ENCODE measurements at regions not wholly inside any gene's neighbourhood (a gene's known extent, or its start where the extent isn't known, plus 50 kb on each side); places are given as distances from the start of the nearest gene placed in this dataset.

DNA sequence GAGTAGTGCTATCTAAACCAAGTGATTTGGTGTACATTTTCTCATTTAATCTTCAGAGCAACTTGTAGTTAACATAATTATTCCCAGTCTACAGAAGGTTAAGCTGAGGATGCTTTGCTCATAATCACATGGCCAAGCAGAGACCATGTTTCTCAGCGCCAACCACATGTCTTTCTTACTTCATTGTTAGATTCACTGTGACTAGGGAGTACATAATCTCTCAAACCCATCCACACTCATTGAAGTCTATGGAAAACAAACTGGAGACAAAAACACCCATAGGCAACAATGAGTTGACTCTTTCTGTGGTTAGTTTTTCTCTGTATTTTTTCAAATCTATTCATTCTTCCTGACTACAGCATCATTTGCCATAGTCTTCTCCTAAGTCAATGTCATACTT is 281.7 kb upstream of the PTGER4 start:
- ATAC-seq (ENCODE audit: low FRiP score) (no peak), DNase-seq (no peak)
- no peak overlapping the region for H3K27ac ChIP-seq (ENCODE audit: low read depth in 1 of 2, low read length in 2 of 2)
- H3K27me3 ChIP-seq (ENCODE audit: control insufficient read depth in 1 of 2, insufficient read depth in 2 of 2, low read length in 1 of 2): no peaks in the 10 kb centered on the region
- no peaks in the 10 kb centered on the region for H3K9me3 ChIP-seq (ENCODE audit: control insufficient read depth, low read length)
- intact Hi-C loops (cut with DNase I): no loop called here
- no peaks in the 10 kb centered on the region for H3K4me1 ChIP-seq (ENCODE audit: control insufficient read depth in 1 of 2, insufficient read depth in 2 of 2, low read length in 2 of 2)
- 91 to 96% methylated on average over 1 of the region's 1 CpG for WGBS, 2 donors
- H3K36me3 ChIP-seq (ENCODE audit: control insufficient read depth in 1 of 2, insufficient read depth in 2 of 2, low read length in 1 of 2): no peaks in the 10 kb centered on the region
- H3K4me3 ChIP-seq (ENCODE audit: low read length in 2 of 2): no peak overlapping the region

DNA sequence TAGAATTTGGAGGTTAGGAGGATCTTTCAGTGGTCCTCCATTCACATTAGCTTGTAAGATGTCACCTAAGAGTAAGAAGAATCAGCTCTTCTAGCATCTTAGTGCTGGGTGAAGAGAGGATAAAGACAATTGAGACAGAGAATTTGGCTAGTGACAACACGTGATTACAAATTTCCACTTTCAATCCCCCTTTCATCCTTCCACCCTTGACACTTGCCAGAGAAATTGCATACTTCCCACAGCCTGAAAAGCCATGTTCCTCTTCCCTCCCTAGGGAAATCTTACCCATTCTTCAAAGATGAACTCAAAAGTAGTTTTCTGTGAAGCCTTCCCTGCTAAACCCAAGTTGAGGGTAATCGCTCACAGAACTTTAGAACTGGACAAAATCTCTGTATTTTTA is 282.6 kb upstream of the PTGER4 start:
- Histone ChIP-seq H3K9me3 (ENCODE audit: control insufficient read depth, low read length) (no peaks in the 10 kb centered on the region), H3K36me3 (ENCODE audit: control insufficient read depth in 1 of 2, insufficient read depth in 2 of 2, low read length in 1 of 2) (no peaks in the 10 kb centered on the region), H3K4me3 (ENCODE audit: low read length in 2 of 2) (no peak overlapping the region), H3K27me3 (ENCODE audit: control insufficient read depth in 1 of 2, insufficient read depth in 2 of 2, low read length in 1 of 2) (no peaks in the 10 kb centered on the region), H3K27ac (ENCODE audit: low read depth in 1 of 2, low read length in 2 of 2) (no peak overlapping the region), H3K4me1 (ENCODE audit: control insufficient read depth in 1 of 2, insufficient read depth in 2 of 2, low read length in 2 of 2) (no peaks in the 10 kb centered on the region)
- no peak for DNase-seq
- ATAC-seq (ENCODE audit: low FRiP score): no peak
- intact Hi-C loops (cut with DNase I): no loop called here
- 35 to 76% methylated on average over 2 of the region's 2 CpGs for WGBS, 2 donors

- intact Hi-C loops (cut with DNase I): no loop called here
- 92% methylated on average over 1 of the region's 1 CpG for WGBS, 2 donors
- Histone ChIP-seq H3K27ac (ENCODE audit: low read depth in 1 of 2, low read length in 2 of 2) (no peak overlapping the region), H3K4me1 (ENCODE audit: control insufficient read depth in 1 of 2, insufficient read depth in 2 of 2, low read length in 2 of 2) (no peaks in the 10 kb centered on the region), H3K36me3 (ENCODE audit: control insufficient read depth in 1 of 2, insufficient read depth in 2 of 2, low read length in 1 of 2) (no peaks in the 10 kb centered on the region), H3K9me3 (ENCODE audit: control insufficient read depth, low read length) (no peaks in the 10 kb centered on the region), H3K27me3 (ENCODE audit: control insufficient read depth in 1 of 2, insufficient read depth in 2 of 2, low read length in 1 of 2) (no peaks in the 10 kb centered on the region), H3K4me3 (ENCODE audit: low read length in 2 of 2) (no peak overlapping the region)
- DNase-seq (no peak), ATAC-seq (ENCODE audit: low FRiP score) (no peak)
These were observed 283.4 kb upstream of the PTGER4 start for GRCh38 chr5:40396317-40396716.

DNA sequence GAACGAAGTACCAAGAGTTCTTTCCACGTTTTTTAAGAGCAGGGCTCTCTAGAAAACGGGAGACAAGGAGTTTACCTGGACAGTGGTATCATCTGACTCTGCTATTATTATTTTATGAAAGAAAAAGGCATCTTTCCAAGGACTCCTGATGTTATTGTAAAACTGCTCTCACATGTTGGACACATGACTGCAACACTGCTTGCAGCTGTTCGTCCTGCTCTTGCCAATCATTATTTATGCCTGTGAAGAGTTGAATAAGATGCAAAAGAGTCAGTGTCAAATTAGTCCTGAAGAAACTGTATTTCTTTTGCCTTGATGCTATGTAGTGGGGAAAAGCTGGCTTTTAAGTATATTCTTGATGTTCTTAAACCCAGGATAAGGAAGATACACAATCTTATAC is 284.5 kb upstream of the PTGER4 start:
- no peaks in the 10 kb centered on the region for H3K27me3 ChIP-seq (ENCODE audit: control insufficient read depth in 1 of 2, insufficient read depth in 2 of 2, low read length in 1 of 2)
- no peaks in the 10 kb centered on the region for H3K9me3 ChIP-seq (ENCODE audit: control insufficient read depth, low read length)
- no peak overlapping the region for H3K27ac ChIP-seq (ENCODE audit: low read depth in 1 of 2, low read length in 2 of 2)
- DNase-seq: no peak
- ATAC-seq (ENCODE audit: low FRiP score): no peak
- WGBS, 2 donors: 31 to 38% methylated on average over 4 of the region's 4 CpGs
- H3K4me1 ChIP-seq (ENCODE audit: control insufficient read depth in 1 of 2, insufficient read depth in 2 of 2, low read length in 2 of 2): no peaks in the 10 kb centered on the region
- H3K4me3 ChIP-seq (ENCODE audit: low read length in 2 of 2): no peak overlapping the region
- H3K36me3 ChIP-seq (ENCODE audit: control insufficient read depth in 1 of 2, insufficient read depth in 2 of 2, low read length in 1 of 2): no peaks in the 10 kb centered on the region
- intact Hi-C loops (cut with DNase I): no loop called here

GRCh38 chr5:40394698-40395097 is 285.0 kb upstream of the PTGER4 start:
- no peaks in the 10 kb centered on the region for H3K4me1 ChIP-seq (ENCODE audit: control insufficient read depth in 1 of 2, insufficient read depth in 2 of 2, low read length in 2 of 2)
- H3K4me3 ChIP-seq (ENCODE audit: low read length in 2 of 2): no peak overlapping the region
- H3K27me3 ChIP-seq (ENCODE audit: control insufficient read depth in 1 of 2, insufficient read depth in 2 of 2, low read length in 1 of 2): no peaks in the 10 kb centered on the region
- 9 to 26% methylated on average over 4 of the region's 4 CpGs for WGBS, 2 donors
- DNase-seq: no peak
- H3K9me3 ChIP-seq (ENCODE audit: control insufficient read depth, low read length): no peaks in the 10 kb centered on the region
- intact Hi-C loops (cut with DNase I): no loop called here
- no peaks in the 10 kb centered on the region for H3K36me3 ChIP-seq (ENCODE audit: control insufficient read depth in 1 of 2, insufficient read depth in 2 of 2, low read length in 1 of 2)
- H3K27ac ChIP-seq (ENCODE audit: low read depth in 1 of 2, low read length in 2 of 2): no peak overlapping the region
- no peak for ATAC-seq (ENCODE audit: low FRiP score)

GRCh38 chr5:40391642-40392041 is 288.1 kb upstream of the PTGER4 start:
- DNase-seq (no peak), ATAC-seq (ENCODE audit: low FRiP score) (no peak)
- Histone ChIP-seq H3K27ac (ENCODE audit: low read depth in 1 of 2, low read length in 2 of 2) (no peak overlapping the region), H3K36me3 (ENCODE audit: control insufficient read depth in 1 of 2, insufficient read depth in 2 of 2, low read length in 1 of 2) (no peaks in the 10 kb centered on the region), H3K27me3 (ENCODE audit: control insufficient read depth in 1 of 2, insufficient read depth in 2 of 2, low read length in 1 of 2) (no peaks in the 10 kb centered on the region), H3K9me3 (ENCODE audit: control insufficient read depth, low read length) (no peaks in the 10 kb centered on the region), H3K4me3 (ENCODE audit: low read length in 2 of 2) (no peak overlapping the region), H3K4me1 (ENCODE audit: control insufficient read depth in 1 of 2, insufficient read depth in 2 of 2, low read length in 2 of 2) (no peaks in the 10 kb centered on the region)
- intact Hi-C loops (cut with DNase I): no loop called here

GRCh38 chr5:40390281-40391149 is 289.2 kb upstream of the PTGER4 start:
- DNase-seq (no peak), ATAC-seq (ENCODE audit: low FRiP score) (no peak)
- 79 to 83% methylated on average over 6 of the region's 6 CpGs for WGBS, 2 donors
- Histone ChIP-seq H3K27ac (ENCODE audit: low read depth in 1 of 2, low read length in 2 of 2) (no peak overlapping the region), H3K4me3 (ENCODE audit: low read length in 2 of 2) (no peak overlapping the region), H3K27me3 (ENCODE audit: control insufficient read depth in 1 of 2, insufficient read depth in 2 of 2, low read length in 1 of 2) (no peaks in the 10 kb centered on the region), H3K9me3 (ENCODE audit: control insufficient read depth, low read length) (no peaks in the 10 kb centered on the region), H3K4me1 (ENCODE audit: control insufficient read depth in 1 of 2, insufficient read depth in 2 of 2, low read length in 2 of 2) (peaks cover 0 to 2% of the 10 kb centered on the region in 2 donors), H3K36me3 (ENCODE audit: control insufficient read depth in 1 of 2, insufficient read depth in 2 of 2, low read length in 1 of 2) (no peaks in the 10 kb centered on the region)
- intact Hi-C loops (cut with DNase I): no loop called here

DNA sequence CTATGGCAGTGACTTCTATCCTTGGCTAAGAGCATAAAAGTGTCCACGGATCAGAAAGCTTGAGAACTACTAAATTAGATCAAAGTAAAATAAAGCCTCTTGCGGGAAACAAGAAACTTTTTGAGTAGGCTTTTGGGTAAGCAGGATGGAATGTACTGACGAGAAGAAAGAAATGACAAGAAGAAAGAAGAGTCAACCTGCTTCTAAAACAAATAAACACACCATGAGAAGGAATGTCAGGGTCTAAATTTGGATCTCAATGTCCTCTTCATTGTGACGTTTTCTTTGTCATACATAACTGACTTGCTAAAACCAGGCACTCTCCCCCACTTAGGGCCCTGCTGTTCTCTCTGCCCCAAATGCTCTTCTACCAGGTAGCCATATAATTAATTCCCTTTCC is 290.1 kb upstream of the PTGER4 start:
- ATAC-seq (ENCODE audit: low FRiP score): no peak
- DNase-seq: no peak
- no peak overlapping the region for H3K27ac ChIP-seq (ENCODE audit: low read depth in 1 of 2, low read length in 2 of 2)
- peaks cover 0 to 2% of the 10 kb centered on the region in 2 donors for H3K4me1 ChIP-seq (ENCODE audit: control insufficient read depth in 1 of 2, insufficient read depth in 2 of 2, low read length in 2 of 2)
- WGBS, 2 donors: 60 to 71% methylated on average over 4 of the region's 4 CpGs
- H3K27me3 ChIP-seq (ENCODE audit: control insufficient read depth in 1 of 2, insufficient read depth in 2 of 2, low read length in 1 of 2): no peaks in the 10 kb centered on the region
- intact Hi-C loops (cut with DNase I): no loop called here
- no peaks in the 10 kb centered on the region for H3K36me3 ChIP-seq (ENCODE audit: control insufficient read depth in 1 of 2, insufficient read depth in 2 of 2, low read length in 1 of 2)
- no peaks in the 10 kb centered on the region for H3K9me3 ChIP-seq (ENCODE audit: control insufficient read depth, low read length)
- no peak overlapping the region for H3K4me3 ChIP-seq (ENCODE audit: low read length in 2 of 2)

DNA sequence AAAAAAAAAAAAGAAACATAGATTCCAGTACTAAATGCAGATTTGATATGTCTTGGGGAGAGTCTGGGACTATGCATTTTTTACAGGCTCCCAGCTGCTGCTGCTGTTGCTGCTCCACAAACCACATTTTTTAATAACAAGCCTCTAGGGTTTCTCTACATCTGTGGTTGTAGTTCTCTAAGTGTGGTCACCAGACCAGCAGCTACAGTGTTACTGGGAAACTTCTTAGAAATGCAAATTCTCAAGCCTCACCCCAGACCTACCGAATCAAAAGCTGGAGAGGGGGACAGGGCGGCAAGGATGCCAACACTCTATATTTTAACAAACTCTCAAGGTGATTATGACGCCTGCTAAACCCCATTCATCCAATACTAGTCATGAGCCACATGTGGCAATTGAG is 293.4 kb upstream of the PTGER4 start:
- ATAC-seq (ENCODE audit: low FRiP score) (no peak), DNase-seq (peak in 1 of 2 donors; percentile 37)
- intact Hi-C loops (cut with DNase I): no loop called here
- Histone ChIP-seq H3K4me3 (ENCODE audit: low read length in 2 of 2) (no peak overlapping the region), H3K9me3 (ENCODE audit: control insufficient read depth, low read length) (no peaks in the 10 kb centered on the region), H3K36me3 (ENCODE audit: control insufficient read depth in 1 of 2, insufficient read depth in 2 of 2, low read length in 1 of 2) (no peaks in the 10 kb centered on the region), H3K27ac (ENCODE audit: low read depth in 1 of 2, low read length in 2 of 2) (no peak overlapping the region), H3K27me3 (ENCODE audit: control insufficient read depth in 1 of 2, insufficient read depth in 2 of 2, low read length in 1 of 2) (no peaks in the 10 kb centered on the region), H3K4me1 (ENCODE audit: control insufficient read depth in 1 of 2, insufficient read depth in 2 of 2, low read length in 2 of 2) (peaks cover 0 to 2% of the 10 kb centered on the region in 2 donors)
- WGBS, 2 donors: 53 to 62% methylated on average over 3 of the region's 3 CpGs

Data from aorta (tissue), 5 donors.